DMS 273 treated with DMSO at 0.1 percent for 48 hours (cell line): ENCODE measurements at regions not wholly inside any gene's neighbourhood (a gene's known extent, or its start where the extent isn't known, plus 50 kb on each side); places are given as distances from the start of the nearest gene placed in this dataset.

Source experiments
- DNase-seq: peaks from one replicate; lab custom pipeline; 2025; lab: John Stamatoyannopoulos, UW

DNA sequence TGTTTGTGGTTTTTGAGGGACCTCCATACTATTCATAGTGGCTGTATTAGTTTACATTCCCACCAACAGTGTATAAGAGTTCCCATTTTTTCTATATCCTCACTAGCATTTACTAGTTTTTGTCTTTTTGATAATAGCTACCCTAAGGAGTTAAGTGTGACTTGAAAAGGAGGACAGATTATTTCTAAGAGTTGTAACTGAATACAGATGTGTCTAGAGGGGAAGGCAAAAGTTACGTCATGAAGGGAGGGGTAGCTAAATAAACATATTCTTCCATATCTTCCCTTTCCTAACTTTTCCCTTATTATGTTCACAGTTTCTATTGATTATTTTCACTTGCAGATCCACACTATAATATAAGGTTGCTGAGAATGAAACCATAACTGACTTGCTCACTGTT is 1315.7 kb upstream of the ZEB2 start:
- no peak for DNase-seq

DNA sequence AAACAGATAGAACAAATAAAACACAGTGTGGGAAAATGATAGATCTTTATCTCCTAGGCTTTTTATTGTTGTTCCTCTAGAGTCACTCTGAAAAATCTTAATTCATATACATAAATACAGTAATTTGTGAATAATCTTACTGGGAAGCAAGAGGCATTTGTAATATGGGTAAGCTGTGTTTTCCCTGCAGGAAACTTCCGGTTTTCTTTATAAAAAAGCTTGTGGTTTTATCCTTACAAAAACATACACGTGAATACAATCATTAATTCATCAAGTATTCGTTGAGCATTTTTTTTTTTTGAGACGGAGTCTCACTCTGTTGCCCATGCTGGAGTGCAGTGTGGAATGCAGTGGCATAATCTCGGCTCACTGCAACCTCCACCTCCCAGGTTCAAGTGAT is 1312.8 kb upstream of the ZEB2 start:
- no peak for DNase-seq

DNA sequence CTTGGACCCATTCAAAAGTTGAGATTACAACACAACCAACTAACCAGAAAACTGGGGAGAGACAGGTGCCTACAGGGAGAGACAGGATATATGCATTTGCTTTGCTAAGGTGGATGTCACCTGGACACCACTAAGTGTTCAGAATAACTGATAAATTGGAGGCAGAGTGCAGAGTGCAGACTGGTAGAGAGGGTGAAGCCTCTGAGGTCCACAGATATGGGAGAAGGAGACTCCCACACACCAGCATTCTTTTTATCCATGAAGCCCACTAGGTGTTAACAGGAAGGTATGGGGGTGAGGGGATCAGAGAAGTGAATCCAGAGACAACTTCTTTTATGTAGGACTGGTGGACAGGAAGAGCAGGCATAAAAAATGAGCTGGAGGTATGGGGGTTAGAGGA is 1310.0 kb upstream of the ZEB2 start:
- DNase-seq = no peak

DNA sequence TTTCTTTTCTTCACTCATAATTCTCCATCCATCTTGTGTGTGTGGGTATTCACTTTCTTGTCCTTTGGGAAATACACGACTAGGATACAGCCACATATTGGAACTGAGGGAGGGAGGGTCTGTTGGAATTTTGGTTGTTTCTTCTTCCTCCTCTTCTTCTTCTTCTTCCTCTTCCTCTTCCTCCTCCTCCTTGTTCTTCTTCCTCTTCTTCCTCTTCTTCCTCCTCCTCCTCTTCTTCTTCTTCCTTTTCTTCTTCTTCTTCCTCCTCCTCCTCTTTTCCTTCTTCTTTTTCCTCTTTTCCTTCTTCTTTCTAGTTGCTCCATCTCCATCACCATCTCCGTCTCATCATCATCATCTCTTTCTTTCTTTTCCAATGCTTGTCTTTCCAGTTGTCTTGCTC is 1307.3 kb upstream of the ZEB2 start:
- DNase-seq = no peak

DNA sequence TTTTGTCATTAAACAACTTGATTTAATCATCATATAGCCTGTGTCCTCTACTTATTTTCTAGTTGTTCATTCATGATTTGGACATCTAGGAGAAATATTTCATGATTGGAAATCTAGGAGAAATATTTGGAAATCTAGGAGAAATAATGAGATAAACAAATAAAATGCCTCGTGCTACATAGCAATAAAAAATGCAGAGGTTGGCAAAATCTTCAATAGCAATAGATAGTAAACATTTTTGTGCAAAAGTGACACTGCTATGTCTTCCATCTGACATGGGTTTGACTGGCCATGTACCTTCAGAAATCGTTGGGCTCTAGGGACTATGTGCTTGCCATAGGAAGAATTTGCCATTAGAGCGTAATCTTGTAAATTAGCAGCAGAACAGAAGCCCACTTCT is 1304.5 kb upstream of the ZEB2 start:
- no peak for DNase-seq

DNA sequence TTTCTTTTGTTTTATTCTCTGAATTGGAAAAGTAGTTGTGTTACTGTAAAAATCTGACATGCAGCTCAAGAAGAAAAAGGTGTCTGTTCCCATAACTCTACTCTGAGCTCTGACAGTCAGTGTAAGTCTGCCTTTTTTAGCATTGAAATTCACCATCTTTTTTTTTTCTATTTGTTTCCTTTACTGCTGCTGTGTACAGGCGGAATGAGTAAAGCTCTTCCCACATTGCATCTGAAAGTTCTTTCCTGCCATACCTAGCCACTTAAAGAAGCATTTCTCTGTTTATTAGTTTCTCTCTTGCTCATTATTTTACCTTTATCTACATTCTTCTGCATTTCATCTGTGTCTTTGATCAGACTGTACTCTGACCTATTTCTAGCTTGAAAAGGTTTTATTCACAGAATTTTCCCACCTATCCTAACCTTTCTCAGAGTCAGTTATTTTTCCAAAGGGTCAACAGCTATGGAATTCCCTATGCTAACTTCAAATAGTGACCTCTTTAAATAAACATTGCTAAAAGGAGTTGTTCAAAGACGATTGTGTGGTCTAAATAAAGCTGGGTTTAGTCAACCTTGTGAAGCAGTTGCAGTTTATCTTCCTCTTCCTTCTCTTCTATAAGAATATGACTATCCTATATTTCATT is 1303.1 kb upstream of the ZEB2 start:
- no peak for DNase-seq

DNA sequence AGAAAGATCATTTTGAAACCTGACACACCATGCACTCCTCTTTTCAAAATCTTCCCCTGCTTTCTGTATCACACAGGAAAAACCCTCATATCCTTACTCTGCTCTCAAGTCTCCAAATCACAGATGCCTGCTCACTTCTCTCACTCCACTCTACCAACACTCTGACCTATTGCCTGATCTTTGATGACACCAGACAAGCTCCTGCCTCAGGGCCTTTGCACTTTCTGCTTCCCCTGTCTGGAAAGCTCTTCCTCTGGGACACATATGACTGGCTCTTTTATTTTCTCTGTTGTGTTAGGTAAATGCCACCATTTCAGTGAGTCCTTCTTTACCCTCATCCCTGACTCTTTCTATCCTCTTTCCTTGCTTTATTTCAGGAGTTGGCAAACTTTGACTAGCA is 1300.7 kb upstream of the ZEB2 start:
- no peak for DNase-seq

DNA sequence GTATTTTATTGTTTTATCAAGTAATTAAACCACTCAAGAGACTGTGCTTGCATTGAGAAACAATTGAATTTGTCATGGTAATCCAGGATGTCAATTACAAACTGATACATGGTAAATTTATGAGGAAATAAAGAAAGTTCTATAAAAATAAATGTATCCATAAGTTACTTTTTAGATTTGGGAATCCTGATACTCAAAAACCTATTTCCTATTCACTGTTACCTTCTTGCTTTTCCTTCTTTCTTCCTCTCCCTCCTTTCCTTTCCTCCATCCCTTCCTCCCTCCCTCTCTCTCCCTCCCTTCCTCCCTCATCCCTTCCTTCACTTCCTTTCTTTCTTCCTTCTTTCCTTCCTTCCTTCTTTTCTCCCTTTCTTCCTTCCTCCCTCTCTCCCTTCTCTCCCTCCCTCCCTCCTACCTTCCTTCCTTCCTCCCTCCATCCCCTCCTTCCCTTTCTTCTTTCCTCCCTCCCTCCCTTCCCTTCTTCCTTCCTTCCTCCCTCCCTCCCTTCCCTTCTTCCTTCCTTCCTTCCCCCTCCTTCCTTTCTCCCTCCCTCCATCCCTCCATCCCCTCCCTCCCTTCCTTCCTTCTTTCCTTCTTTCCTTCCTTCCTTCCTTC is 1299.1 kb upstream of the ZEB2 start:
- no peak for DNase-seq

DNA sequence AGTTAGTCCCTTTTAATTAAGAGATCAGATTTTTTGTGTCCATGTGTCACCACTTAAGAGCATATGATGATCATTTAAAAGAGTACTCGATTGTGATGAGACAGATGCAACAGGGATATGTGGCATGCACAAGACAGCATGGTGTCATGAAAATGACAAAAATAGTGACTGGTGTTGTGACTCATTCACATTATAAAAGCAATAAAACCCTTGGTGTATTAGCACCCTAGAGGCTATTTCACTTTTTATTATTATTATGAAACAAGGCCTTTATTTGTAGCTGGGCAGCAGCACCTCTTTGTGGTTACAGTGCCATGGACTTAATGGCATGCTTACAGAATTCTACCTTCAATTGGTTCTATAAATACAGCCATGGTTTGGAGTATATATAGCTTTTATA is 1296.0 kb upstream of the ZEB2 start:
- no peak for DNase-seq

DNA sequence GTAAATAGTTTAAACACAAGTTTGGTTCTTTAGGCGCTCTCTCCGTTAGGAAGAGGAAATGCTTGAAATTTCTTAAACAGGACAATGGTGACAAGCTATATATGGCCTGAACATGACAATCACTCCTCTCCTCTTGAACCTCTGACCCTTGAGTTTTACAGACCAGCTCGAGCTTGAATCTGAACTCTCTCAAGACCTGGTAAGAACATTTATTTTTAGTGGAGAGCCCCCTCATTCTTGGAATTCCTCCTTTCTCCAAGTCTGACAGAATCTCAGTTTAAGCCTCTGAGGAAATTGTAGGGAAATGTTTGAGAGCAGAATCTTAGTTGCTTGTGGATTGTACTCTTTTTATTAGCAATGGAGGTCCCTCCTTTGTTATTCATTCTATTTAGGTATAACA is 1293.6 kb upstream of the ZEB2 start:
- DNase-seq = no peak

DNA sequence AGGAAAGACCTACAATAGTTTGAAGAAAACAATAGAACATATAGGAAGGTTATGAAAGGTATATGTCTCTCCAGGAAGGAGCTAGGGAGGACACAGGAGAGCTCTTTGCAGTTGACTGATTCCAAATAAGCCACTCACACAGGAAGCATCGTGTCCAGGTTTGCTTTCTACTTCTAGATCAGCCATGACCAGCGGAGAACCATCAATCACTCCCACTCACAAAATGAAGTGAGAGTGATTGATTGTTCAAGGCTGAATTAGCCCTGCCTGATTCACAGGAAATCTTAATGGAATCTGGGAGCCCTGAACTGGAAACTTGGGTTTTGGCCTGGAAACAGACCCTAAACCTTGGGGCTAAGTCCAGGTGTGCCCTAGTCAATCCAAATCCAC is 1292.2 kb upstream of the ZEB2 start:
- no peak for DNase-seq

DNA sequence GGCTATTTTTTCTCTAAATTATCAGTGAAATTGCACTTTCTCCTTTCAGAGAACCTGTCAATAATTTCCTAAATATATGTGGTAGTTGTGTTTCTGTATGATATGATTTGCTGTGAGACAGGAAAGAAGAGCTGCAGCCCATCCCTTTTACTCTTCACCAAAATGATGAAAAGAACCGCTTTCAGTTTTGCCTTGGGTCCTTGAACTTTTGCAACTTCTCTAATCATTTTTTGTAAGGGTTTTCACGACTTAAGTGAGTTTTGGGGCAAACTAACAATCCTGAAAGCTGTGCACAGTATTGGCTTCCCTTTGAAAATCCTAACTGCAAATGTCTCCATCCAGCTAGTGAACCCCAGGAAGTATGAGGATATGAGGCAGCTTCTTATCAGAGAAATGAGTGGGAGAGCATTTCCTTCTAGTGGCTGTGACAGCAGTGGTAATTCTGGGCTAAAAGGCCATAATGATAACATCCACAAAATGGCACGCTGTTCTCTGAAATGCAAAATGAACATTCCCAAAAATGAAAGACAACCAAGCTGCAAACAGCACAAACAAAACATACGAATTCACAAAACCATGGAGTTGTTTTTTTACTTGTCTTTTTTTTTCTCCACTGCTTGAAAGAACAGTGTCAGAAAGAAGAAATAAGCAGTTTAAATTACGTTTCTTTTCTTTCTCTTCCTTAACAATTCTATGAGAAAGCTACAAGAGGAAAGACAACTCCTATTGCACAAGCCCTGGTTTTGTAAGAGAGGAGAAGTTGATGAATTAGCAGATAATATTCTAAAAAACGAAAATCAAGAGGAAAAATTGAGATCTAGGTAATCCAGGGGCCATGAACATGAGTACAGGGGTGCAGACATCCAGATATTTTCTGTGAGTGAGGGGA is 1291.6 kb upstream of the ZEB2 start:
- DNase-seq = no peak

DNA sequence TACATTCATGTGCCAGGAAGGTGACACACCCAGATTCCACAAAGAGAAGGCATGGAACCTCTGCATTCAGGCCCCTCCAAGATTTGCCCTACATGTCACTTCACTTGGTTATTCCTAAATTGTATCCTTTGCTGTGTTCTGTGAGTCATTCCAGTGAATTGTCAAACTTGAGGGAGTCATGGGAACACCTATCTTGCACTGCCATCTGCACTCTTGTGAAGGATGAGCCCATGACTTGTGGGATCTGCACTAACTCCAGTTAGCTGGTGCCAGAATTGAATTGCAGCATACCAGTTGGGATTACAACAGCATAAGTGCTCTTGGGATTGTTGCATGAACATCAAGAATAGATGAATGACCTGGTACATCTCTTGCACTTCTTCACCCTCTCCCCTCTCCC is 1288.0 kb upstream of the ZEB2 start:
- DNase-seq = no peak

DNA sequence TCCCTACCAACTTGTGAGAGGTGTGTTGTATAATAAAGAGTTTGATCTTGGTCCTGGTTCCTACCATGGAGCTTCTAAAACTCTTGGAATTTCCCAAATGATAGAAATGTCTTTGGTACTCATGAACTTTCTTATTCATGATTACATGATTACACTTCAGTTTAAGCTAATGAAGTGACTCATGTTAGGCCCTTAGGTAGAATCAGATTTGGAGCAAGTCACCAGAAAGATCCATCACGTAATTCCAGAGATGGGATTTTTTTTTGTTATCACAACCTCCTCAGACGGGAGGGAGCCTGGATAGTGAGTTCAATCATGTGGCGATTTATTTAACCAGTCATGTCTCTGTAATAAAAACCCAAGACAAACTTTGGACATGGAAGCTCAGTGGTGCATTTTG is 1287.6 kb upstream of the ZEB2 start:
- DNase-seq = no peak

DNA sequence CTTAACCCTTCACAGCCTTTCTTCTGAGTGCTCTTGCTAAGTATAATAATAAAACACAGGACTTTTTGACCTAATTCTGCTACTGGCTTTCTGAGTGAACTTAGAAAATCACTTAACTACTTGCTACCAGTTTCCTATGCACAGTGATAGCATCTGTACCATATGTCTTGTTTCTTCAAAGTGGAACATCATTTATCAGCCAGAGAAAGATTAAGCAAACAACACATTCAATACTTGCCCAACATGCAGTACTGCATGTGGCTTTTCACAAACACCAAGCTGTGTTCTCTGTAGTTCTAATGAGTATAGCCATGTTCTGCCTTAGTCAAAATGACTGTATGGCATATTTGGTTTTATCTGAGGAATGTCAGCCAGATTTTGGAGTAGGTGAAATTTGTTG is 1286.6 kb upstream of the ZEB2 start:
- peak; percentile 43 for DNase-seq

DNA sequence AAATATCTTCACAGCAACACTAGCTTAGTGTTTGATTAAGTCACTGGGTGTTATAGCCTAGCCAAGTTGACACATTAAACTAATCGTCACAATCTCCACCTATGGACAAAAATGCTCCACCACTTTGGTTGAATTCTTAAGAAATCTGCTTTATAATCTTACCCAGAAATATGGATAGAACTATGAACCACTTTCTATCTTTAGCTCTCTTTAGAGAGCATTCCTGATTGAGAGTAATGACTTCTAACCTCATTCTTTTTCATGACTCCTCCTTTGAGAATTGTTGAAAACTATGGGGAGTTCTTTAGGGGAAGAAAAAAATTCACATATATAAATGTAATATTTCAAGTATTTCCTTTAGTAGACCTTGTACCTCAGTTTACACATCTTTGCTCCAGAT is 1282.2 kb upstream of the ZEB2 start:
- no peak for DNase-seq

DNA sequence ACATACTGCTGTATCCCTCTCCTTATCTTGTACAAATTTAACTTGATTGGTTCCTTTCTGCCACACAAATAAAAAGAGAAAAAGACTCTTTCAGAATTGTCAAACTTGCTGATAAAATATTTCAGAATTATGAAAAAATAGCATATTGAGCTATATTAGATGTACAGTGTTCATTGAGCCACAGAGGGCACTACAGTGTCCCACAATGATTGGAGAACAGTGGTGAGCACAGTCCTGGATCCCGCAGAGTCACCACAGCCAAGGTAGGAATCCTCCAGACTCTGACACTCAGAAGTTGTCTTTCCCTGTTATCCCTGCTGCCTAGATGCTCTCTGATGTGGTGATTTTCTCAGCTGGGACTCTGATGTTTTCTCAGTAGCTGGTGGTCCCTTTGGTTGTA is 1281.3 kb upstream of the ZEB2 start:
- DNase-seq = no peak

DNA sequence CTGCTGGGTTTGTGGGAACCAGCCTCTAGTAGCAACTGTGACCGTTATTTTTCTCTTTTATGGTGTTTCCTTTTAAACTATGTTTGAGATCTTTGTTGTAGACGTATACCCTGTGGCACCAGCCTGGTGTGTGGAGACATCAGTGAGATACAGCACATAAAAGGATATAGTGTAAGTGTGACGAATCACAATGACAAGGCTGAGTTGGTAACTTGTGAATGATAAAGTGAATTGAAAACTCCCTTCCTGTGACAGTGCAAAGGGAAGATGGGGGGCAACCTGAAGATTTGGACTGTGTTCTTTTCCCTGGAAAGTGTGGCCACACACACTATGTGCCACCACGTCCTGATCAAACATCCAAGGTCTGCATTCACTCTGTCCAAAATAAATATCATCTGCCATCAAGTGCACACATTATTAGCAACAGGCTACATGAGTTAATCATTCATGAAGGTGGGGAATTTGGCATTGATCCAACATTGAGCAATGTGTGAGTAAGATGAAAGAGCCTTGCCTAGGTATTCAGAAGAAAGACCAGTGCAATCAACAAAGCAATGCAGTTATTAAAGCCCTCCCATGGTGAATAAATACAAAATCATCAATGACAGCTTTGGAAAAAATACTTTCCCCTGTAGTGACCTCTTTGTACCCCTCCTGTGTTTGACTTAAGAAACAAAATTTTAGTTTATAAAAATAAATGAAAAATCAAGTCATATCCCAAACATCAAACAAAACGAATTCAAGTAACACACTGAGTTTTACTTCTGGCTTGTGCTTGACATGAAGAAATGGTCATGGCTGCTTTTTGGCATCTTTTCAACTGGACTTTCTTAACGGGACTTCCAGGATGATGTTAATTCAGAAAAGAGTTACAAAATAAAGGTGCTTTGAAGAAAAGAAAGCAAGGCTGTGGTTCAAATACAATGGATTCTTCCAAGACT is 1280.5 kb upstream of the ZEB2 start:
- no peak for DNase-seq

DNA sequence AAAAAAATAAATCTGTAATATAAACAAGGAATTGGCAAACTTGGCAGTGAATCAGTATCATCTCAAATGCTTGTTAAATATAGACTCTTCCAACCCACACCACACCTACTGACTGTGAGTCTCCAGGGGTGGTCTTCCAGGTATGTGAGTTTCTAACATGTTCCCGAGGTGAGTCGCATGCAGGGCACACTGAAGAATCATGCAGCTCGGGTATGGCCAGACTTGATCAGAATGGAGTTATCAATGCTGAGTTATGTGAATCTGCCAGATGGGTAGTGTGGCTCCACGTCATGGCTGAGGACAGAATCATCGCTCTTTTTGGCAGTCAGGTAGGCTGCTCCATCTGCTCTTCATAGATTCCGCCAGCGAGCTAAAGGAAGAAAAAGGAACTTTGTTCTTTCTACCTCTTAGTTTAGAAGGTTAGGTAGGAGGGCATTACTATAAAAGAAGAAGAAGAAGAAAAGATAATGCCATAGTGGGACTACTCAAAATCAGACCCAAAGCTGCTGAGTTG is 1279.7 kb upstream of the ZEB2 start:
- no peak for DNase-seq

DNA sequence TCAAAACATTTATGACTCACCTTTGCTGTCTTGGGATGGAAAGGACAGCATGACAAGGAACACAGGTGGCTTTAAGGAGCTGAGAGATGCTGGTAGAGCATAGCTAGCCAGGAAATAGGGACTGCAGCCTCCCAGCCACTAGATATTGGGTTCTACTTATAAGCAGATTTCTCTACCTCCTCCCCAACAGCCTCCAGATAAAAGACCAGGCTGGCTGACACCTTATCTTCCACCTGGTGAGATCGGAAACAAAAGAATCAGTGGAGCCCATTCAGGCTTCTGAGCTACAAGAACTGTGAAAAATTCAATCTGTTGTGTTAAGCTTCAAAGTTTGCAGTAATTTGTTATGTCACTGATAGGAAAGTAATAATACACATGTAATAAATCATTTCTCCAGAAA is 1278.5 kb upstream of the ZEB2 start:
- no peak for DNase-seq

DNA sequence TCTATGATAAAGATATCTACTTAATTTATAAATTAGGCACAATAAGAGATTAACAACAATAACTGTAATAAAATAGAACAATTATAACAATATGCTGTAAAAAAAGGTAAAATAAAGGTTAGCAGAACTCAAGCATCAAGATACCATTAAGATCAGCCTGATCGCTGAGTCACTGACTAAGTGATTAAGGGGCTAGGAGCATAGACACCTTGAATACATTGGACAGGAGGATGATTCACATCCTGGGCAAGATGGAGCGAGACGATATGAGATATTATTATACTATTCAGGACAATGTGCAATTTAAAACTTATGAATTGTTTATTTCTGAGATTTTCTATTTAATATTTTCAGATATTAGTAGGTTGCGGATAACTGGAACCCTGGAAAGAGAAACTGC is 1277.8 kb upstream of the ZEB2 start:
- DNase-seq = no peak

DNA sequence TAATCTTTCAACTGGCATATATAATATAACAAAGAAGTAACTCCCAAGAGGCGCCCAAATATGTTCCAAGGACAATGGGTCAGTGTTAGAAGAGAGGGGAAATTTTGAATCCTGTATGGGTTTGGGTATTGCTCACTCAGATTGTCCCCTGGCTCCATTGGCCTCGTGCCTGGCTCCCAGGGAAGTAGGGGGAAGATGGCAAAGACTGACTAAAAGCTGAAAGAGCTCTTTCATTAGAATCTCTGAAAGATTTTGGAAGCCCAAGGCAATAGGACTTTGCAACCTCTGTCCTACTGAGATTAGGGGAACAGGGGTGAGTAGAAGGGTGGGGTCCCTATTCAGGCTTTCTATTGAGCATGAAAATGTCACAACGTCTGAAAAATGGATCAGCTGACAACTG is 1272.8 kb upstream of the ZEB2 start:
- no peak for DNase-seq
